DMS 273 (cell line): ENCODE measurements at regions not wholly inside any gene's neighbourhood (a gene's known extent, or its start where the extent isn't known, plus 50 kb on each side); places are given as distances from the start of the nearest gene placed in this dataset.

ENCODE experiments used
- DNase-seq: peaks from one replicate; lab custom pipeline; 2025; ENCODE audit not compliant: unreplicated experiment; lab: John Stamatoyannopoulos, UW

DNA sequence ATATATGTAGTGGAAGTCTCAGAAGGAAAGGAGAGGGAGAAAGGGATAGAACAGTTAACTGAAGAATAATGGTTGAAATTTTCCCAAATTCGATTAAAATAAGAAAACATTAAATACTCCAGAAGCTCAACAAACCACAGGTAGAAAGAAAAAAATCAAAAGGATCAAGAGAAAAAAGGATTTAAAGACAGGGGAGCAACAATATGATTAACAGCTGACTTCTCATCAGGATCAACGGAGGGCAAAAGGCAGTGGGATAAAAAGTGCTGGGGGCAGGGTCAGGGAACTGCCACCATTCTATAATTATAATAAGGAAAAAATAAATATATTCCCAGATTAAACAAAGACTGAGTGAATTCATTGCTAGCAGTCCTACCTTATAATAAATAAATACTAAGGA lies 55.3 kb downstream of the CDKN2C start:
- no peak for DNase-seq

DNA sequence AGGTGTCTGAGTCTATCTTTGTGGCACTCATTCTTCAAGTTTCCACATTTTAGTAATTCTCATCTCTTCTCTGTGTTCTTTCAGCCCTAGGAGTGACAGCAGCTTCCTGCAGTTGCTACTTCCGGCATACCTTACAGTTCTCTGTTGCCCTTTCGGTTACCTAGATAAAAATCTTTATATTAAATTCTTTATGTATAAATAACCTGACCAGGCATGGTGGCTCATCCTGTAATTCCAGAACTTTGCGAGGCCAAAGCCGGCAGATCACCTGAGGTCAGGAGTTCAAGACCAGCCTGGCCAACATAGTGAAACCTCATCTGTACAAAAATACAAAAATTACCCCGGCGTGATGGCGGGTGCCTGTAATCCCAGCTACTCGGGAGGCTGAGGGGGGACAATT lies 62.9 kb downstream of the CDKN2C start:
- DNase-seq = no peak

DNA sequence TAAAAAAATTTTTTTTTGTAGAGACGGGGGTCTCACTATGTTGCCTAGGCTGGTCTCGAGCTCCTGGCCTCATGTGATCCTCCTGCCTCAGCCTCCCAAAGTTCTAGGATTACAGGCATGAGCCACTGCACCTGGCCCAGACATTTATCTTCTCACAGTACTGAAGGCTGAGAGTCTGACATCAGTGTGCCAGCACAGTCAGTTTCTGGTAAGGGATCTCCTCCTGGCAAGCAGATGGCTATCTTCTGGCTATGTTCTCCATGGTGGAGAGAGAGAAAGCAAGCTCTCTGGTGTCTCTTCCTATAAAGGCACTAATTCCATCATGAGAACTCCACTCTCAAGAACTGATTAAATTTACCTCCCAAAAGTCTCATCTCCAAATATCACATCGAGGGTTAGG lies 57.8 kb upstream of the C1orf185 start:
- peak; percentile 39 for DNase-seq

DNA sequence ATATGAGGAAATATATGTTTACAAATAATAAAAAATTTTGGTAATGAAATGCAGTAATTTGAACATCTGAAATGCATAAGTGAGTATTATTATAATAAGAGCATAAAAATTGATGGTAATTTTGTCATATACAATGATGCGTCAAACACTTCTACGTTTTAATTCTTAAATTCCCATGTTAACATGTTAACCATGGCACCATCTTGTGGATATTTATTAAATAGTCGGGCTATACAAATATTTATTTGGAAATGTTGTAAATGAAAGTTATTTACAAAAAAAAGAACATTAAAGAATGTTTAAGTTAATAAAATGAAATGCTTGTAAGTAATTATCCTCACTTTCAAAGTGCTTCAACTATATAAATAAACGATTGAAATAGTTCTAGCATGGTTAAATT lies 57.2 kb upstream of the C1orf185 start:
- DNase-seq = peak; percentile 36

DNA sequence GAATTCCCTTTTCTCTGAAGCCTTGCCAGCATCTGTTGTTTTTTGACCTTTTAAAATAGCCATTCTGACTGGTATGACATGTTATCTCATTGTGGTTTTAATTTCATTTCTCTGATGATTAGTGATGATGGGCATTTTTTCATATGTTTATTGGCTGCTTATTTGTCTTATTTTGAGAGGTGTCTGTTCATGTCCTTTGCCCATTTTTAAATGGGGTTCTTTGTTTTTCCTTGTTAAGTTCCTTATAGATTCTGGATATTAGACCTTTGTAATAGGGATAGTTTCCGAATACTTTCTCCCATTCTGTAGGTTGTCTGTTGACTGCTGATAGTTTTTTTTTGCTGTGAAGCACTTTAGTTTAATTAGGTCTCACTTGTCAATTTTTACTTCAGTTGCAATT lies 54.0 kb upstream of the C1orf185 start:
- DNase-seq = no peak

DNA sequence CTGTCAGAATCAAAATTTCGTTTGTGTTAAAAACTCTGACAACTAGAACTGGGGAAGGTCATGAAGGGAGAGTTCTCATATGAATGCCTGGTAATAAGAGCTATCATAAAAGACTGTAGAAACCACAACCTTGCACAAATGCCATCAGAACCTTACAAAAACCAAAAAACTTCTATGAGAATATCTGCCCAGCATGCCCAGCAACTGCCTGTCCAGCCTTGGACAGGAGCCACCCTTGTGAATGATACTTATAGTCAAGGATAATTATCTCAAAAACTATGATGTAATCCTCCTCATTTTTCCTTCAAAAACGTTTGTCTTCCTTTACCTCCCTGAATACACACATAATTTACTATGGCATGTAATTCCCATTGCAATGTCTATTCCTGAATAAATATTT lies 53.4 kb upstream of the C1orf185 start:
- peak; percentile 8 for DNase-seq
